ENCODE measurements at regions not wholly inside any gene's neighbourhood (a gene's known extent, or its start where the extent isn't known, plus 50 kb on each side); places are given as distances from the start of the nearest gene placed in this dataset.

DNA sequence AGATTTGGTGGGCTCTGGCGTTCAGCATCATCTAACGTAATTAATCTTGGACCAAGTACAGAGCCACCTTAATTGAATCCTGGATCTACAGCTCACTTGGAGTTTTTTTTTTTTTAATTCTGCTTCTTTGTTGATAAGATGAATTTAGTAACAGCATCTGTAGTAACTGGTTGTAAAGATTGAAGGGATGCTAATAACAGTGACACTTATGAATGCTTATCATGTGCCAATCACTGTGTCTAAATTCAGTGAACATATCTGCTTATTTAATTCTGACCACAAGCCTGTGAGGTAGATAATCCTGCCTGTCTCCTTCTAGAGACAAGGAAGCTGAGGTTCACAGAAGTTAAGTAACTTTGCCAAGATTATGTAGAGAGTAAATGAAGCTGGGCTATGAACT lies 408.0 kb downstream of the RWDD3 start:
- TF ChIP-seq POLR2A (IDR thresholded peaks at IDR 0.05; ENCODE audit: control extremely low read depth in 1 of 2, low read depth in 2 of 2, low read length in 2 of 2) (no peak), SIN3A (conservative IDR thresholded peaks at IDR 0.05 in 1 of 2, IDR thresholded peaks at IDR 0.05 in 1 of 2; ENCODE audit: low read depth in 1 of 2, low read length in 2 of 2) (no peak), POLR2AphosphoS5 (IDR thresholded peaks at IDR 0.05; ENCODE audit: low read depth, low read length) (no peak), EZH2 (IDR thresholded peaks at IDR 0.05; ENCODE audit: low read depth, low read length, severe bottlenecking) (no peak), EP300 (IDR thresholded peaks at IDR 0.05; ENCODE audit: borderline replicate concordance in 1 of 2, low read depth in 2 of 2, low read length in 2 of 2) (no peak), JUN (IDR thresholded peaks at IDR 0.05; ENCODE audit: low read depth, low read length) (no peak)
- TF ChIP-seq, protein P1, sequence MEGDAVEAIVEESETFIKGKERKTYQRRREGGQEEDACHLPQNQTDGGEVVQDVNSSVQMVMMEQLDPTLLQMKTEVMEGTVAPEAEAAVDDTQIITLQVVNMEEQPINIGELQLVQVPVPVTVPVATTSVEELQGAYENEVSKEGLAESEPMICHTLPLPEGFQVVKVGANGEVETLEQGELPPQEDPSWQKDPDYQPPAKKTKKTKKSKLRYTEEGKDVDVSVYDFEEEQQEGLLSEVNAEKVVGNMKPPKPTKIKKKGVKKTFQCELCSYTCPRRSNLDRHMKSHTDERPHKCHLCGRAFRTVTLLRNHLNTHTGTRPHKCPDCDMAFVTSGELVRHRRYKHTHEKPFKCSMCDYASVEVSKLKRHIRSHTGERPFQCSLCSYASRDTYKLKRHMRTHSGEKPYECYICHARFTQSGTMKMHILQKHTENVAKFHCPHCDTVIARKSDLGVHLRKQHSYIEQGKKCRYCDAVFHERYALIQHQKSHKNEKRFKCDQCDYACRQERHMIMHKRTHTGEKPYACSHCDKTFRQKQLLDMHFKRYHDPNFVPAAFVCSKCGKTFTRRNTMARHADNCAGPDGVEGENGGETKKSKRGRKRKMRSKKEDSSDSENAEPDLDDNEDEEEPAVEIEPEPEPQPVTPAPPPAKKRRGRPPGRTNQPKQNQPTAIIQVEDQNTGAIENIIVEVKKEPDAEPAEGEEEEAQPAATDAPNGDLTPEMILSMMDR (IDR thresholded peaks at IDR 0.05; ENCODE audit: control extremely low read depth in 1 of 3, insufficient read depth in 1 of 3, low read depth in 1 of 3, low read length in 3 of 3): no peak
- TF ChIP-seq, protein P2, sequence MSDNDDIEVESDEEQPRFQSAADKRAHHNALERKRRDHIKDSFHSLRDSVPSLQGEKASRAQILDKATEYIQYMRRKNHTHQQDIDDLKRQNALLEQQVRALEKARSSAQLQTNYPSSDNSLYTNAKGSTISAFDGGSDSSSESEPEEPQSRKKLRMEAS (IDR thresholded peaks at IDR 0.05): no peak

Measured in H1 (cell line).